ENCODE measurements at regions not wholly inside any gene's neighbourhood (a gene's known extent, or its start where the extent isn't known, plus 50 kb on each side); places are given as distances from the start of the nearest gene placed in this dataset.
A peak's percentile ranks its signal among the peaks of the same experiment; 100 is the strongest.

DNA sequence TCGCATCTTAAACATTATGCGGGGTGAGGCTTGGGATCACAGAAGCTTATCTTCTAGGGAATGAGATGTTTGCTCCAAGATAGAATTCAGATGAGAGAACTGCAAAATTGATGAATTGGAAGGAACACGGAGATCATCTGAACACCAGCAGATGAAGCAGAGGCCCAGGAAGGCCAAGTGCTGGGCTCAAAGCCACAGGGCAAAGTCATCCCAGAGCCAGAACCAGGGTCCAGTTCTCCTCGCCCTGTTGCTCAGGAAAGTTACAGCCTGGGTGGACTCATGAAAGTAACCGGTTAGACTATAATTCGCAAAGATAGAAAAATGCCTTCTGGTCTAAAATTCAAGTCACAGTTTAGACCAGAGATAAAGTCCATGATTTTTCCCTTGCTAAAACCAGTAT lies 456.1 kb upstream of the ID2 start:
- intact Hi-C loops (cut with DNase I): no loop called here
- DNase-seq (ENCODE audit: extremely low spot score): peak; percentile 50
- no peaks in the 10 kb centered on the region for H3K36me3 ChIP-seq
- WGBS: 92% methylated on average over 6 of the region's 6 CpGs
- no peaks in the 10 kb centered on the region for H3K9me3 ChIP-seq
- H3K27me3 ChIP-seq: no peaks in the 10 kb centered on the region
- H3K27ac ChIP-seq (replicated peaks in 1 of 4): no peak overlapping the region
- peaks cover 13 to 19% (median 17%) of the 10 kb centered on the region in 4 donors for H3K4me1 ChIP-seq
- no peak overlapping the region for H3K4me3 ChIP-seq
- no peak for TF ChIP-seq POLR2A (IDR thresholded peaks at IDR 0.05; ENCODE audit: low read depth)
- no peak for TF ChIP-seq EP300 (IDR thresholded peaks at IDR 0.05)
- TF ChIP-seq POLR2AphosphoS5 (IDR thresholded peaks at IDR 0.05): no peak
- TF ChIP-seq, protein P1, sequence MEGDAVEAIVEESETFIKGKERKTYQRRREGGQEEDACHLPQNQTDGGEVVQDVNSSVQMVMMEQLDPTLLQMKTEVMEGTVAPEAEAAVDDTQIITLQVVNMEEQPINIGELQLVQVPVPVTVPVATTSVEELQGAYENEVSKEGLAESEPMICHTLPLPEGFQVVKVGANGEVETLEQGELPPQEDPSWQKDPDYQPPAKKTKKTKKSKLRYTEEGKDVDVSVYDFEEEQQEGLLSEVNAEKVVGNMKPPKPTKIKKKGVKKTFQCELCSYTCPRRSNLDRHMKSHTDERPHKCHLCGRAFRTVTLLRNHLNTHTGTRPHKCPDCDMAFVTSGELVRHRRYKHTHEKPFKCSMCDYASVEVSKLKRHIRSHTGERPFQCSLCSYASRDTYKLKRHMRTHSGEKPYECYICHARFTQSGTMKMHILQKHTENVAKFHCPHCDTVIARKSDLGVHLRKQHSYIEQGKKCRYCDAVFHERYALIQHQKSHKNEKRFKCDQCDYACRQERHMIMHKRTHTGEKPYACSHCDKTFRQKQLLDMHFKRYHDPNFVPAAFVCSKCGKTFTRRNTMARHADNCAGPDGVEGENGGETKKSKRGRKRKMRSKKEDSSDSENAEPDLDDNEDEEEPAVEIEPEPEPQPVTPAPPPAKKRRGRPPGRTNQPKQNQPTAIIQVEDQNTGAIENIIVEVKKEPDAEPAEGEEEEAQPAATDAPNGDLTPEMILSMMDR (IDR thresholded peaks at IDR 0.05): no peak

DNA sequence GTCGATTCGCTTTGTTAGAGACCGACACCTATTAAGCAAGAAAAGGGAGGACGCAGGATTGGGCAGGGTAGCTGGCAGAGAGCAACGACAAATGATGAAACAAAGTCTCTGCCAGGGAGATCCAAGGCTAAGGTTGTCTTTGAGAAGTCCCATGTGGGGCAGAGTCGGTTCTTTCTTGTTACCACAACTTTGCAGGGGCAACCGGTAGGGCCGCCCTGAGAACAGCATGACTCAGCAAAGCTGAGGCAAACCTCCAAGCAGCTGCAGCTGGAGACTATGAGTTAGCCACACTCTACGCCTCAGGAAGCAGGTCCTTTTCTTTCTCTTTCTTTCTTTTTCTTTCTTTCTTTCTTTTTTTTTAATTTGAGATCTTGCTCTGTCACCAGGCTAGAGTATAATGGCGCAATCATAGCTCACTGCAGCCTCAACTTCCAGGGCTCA lies 452.3 kb upstream of the ID2 start:
- no peaks in the 10 kb centered on the region for H3K9me3 ChIP-seq
- peak in 1 of 2 donors; percentile 42 for TF ChIP-seq POLR2AphosphoS5 (IDR thresholded peaks at IDR 0.05)
- TF ChIP-seq EP300 (IDR thresholded peaks at IDR 0.05): no peak
- 36% methylated on average over 10 of the region's 10 CpGs for WGBS
- peaks cover 13 to 21% (median 20%) of the 10 kb centered on the region in 4 donors for H3K4me1 ChIP-seq
- intact Hi-C loops (cut with DNase I): no loop called here
- H3K27me3 ChIP-seq: no peaks in the 10 kb centered on the region
- peak; percentile 92 for DNase-seq (ENCODE audit: extremely low spot score)
- peak overlapping the region in 1 of 4 donors; percentile 19 for H3K4me3 ChIP-seq
- H3K27ac ChIP-seq (replicated peaks in 1 of 4): peak overlapping the region in 3 of 4 donors; percentile 8 to 55 (median 35)
- H3K36me3 ChIP-seq: no peaks in the 10 kb centered on the region

DNA sequence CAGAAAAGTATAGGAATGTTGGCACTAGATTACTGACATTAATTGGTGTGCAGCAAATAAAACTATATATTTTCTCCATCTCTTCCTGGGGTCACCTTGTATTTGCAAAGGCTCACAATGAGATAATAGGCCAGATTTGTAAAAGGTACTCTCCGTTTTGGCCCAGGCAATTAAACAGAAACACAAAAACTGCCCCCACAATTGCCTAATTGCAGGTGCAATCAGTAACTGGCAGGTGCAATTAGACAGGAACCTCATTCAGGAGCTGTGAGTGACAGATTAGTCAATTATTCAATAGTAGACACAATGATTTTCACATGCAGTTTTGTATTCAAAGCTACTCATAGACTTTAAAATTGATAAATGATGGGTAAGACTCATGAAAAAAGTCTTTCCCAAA lies 451.4 kb upstream of the ID2 start:
- DNase-seq (ENCODE audit: extremely low spot score): peak; percentile 31
- H3K9me3 ChIP-seq: no peaks in the 10 kb centered on the region
- H3K4me1 ChIP-seq: peaks cover 11 to 17% (median 15%) of the 10 kb centered on the region in 4 donors
- no peak overlapping the region for H3K4me3 ChIP-seq
- TF ChIP-seq, protein P1 (IDR thresholded peaks at IDR 0.05): no peak
- no peak for TF ChIP-seq POLR2A (IDR thresholded peaks at IDR 0.05; ENCODE audit: low read depth)
- no peak for TF ChIP-seq POLR2AphosphoS5 (IDR thresholded peaks at IDR 0.05)
- no peak for TF ChIP-seq EP300 (IDR thresholded peaks at IDR 0.05)
- 100% methylated on average over 1 of the region's 1 CpG for WGBS
- no peaks in the 10 kb centered on the region for H3K36me3 ChIP-seq
- H3K27me3 ChIP-seq: no peaks in the 10 kb centered on the region
- intact Hi-C loops (cut with DNase I): no loop called here
- no peak overlapping the region for H3K27ac ChIP-seq (replicated peaks in 1 of 4)

DNA sequence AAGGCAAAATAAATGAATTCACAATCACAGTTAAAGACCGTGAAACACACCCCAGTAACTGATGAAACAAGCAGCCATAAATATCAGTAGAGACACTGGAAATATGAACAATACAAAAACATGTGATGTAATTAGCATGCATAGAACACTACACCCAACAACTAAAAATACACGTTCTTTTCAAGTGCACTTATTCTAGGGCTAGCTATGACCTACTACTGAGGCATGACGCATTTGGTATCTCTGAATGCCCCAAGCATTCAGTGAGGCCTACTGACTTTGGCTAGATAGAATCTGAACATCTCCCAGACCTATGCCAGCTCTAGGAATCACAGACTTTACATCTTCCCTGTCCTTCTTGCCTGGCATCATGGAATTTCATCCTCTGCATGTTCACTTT lies 450.0 kb upstream of the ID2 start:
- 92% methylated on average over 3 of the region's 3 CpGs for WGBS
- intact Hi-C loops (cut with DNase I): no loop called here
- H3K4me1 ChIP-seq: peaks cover 11 to 14% (median 13%) of the 10 kb centered on the region in 4 donors
- H3K36me3 ChIP-seq: no peaks in the 10 kb centered on the region
- no peaks in the 10 kb centered on the region for H3K27me3 ChIP-seq
- TF ChIP-seq, protein P1 (IDR thresholded peaks at IDR 0.05): no peak
- no peak overlapping the region for H3K4me3 ChIP-seq
- no peak overlapping the region for H3K27ac ChIP-seq (replicated peaks in 1 of 4)
- no peaks in the 10 kb centered on the region for H3K9me3 ChIP-seq
- DNase-seq (ENCODE audit: extremely low spot score): no peak

DNA sequence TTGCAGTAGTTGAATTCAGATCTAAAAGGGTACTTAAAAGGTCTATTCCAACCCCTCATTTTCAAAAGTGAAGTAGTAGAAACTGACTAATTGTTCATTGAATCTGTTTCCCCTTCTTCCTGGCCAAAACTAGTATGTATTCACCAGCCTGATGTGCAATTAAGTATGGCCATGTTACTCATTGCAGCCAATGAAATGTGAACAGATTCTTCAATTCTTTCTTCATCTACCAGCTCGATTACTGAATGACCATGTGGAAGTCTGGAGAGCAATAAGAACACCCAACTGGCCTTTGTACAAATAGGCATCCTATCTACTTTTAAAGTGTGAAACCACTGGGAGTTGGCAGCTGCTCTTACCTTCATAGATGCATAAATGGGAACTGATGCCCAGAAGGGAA lies 449.0 kb upstream of the ID2 start:
- H3K4me1 ChIP-seq: peaks cover 11 to 14% (median 13%) of the 10 kb centered on the region in 4 donors
- H3K27ac ChIP-seq (replicated peaks in 1 of 4): no peak overlapping the region
- 83% methylated on average over 1 of the region's 1 CpG for WGBS
- TF ChIP-seq EP300 (IDR thresholded peaks at IDR 0.05): no peak
- TF ChIP-seq POLR2A (IDR thresholded peaks at IDR 0.05; ENCODE audit: low read depth): no peak
- TF ChIP-seq, protein P1 (IDR thresholded peaks at IDR 0.05): no peak
- TF ChIP-seq POLR2AphosphoS5 (IDR thresholded peaks at IDR 0.05): no peak
- H3K27me3 ChIP-seq: no peaks in the 10 kb centered on the region
- DNase-seq (ENCODE audit: extremely low spot score): no peak
- H3K4me3 ChIP-seq: no peak overlapping the region
- H3K36me3 ChIP-seq: no peaks in the 10 kb centered on the region
- H3K9me3 ChIP-seq: no peaks in the 10 kb centered on the region
- intact Hi-C loops (cut with DNase I): no loop called here

All from esophagus muscularis mucosa (tissue), 4 donors.